NCI-H748 (cell line): ENCODE measurements at regions not wholly inside any gene's neighbourhood (a gene's known extent, or its start where the extent isn't known, plus 50 kb on each side); places are given as distances from the start of the nearest gene placed in this dataset.

Source experiments
- DNase-seq: peaks from one replicate; lab custom pipeline; 2025; ENCODE audit not compliant: unreplicated experiment; lab: John Stamatoyannopoulos, UW

DNA sequence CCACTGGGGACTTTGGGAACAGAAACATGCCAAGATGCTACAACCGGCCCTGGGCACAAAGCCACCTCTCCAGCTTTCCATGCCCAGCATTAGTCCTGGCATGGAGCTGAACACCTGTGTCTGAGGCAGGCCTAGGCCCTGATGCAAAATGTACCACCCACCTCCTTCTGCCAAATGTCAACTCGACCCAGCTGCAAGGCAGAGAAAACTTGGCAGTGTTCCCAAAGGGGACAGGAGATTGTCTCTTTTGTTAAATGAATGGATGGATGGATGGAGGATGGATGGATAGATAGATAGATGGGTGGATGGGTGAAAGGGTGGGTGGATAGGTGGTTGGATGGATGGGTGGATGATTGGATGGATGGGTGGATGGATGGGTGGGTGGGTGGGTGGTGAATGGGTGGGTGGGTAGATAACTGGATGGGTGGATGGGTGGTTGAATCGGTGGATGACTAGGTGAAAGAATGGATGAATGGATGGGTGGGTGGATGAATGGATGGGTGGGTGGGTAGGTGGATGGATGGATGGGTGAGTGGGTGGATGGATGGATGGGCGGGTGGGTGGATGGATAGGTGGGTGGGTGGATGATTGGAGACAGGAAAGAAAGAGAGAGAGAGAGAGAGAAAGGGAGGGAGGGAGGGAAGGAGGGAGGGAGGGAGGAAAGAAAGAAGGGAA, 73.4 kb upstream of the TNRC6C start:
- DNase-seq, result peak; percentile 33

DNA sequence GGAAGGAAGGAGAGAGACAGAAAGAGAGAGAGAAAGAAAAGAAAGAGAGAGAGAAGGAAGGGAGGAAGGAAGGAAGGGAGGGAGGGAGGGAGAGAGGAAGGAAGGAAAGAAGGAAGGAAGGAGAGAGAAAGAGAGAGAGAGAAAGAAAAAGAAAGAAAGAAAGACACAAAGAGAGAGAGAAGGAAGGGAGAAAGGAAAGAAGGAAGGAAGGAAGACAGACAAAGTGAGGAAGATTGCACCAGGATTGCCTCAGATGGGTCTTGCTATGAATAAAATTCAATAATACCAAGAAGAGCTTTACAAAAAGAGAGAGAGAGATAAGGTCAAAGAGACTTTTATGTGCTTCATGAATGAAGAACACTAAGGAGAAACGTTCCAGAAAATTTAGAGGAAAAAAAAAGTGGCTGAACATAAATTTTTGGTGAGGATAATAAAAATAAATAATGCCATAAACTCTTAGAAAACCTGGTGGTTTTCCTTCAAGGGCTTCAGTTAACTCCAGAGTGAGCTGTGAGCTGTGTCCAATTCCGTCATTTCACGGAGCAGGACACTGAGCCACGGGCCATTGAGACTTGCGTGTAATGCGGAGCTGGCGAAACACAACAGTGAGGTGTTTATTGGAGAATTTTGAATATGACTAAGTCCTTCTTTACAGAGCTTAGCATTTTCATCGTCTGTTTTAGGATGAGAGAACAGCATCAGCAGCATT, 72.7 kb upstream of the TNRC6C start:
- no peak for DNase-seq

DNA sequence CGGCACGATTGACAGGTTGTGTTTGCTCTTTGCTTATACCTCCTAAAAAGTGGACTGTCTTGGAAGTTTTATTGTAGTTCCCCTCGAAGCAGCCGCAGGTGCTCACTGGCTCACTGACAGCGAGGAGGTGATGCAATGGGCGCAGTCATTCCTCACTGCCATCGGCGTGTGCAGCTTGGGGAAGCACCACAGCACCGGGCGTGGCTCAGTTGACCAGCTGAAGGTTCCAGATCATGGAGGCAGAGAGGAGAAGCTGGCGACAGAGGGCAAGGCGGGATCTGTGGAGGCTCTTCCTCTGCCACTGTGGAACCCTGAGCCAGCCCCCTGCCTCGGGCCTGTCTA, 72.1 kb upstream of the TNRC6C start:
- DNase-seq, result no peak

DNA sequence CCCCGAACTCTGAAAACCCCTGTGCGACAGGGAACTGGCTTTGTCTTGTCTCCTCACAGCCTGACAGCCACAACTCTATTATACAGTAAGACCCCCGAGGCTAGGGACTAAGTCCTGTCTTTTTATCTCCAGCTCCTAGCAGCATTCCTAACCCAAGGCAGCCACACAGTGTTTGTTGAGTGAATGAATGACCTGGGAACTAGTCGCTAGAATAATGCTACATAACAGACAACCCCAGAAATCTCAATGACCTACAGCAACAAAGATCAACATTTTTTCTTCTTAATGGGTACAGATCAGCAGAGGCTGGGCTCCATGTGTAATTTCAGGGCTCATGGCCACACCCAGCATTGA, 71.4 kb upstream of the TNRC6C start:
- no peak for DNase-seq

DNA sequence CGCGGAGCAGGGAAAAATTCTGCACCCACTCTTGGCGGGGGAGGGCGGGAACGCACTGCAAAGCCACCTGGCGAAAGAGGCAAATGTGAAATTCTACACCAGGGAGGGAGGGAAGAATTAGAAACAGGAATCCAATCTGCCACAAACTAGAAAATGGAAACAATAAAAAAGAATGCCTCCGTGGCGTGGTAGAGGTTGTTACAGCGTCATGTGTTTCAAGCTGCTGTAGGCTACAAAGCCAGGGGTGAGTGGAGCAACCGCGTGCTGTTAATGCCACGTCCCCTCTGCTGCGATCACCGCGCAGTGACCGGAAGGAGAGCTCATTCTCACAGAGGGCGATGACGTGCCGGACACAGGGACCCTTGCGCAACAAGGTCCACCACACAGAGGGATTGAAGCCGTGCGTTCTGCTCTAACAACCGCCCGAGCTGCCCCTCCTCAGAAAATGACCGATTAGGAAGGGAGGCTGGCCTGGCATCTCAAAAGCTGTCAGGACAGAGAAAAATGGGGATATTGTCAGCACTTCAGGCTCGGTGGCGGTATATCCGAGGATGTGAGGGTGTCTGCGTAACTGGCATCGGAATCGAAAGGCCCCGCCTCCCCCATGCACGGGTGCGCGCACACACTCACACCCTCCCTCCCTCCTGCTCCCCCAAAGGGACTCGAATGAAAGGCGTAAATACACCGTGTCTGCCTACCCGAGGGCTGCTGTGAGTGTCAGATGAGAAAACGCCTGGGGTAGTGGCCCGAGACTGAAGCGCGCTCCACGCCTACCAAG, 70.8 kb upstream of the TNRC6C start:
- DNase-seq, result peak; percentile 79

DNA sequence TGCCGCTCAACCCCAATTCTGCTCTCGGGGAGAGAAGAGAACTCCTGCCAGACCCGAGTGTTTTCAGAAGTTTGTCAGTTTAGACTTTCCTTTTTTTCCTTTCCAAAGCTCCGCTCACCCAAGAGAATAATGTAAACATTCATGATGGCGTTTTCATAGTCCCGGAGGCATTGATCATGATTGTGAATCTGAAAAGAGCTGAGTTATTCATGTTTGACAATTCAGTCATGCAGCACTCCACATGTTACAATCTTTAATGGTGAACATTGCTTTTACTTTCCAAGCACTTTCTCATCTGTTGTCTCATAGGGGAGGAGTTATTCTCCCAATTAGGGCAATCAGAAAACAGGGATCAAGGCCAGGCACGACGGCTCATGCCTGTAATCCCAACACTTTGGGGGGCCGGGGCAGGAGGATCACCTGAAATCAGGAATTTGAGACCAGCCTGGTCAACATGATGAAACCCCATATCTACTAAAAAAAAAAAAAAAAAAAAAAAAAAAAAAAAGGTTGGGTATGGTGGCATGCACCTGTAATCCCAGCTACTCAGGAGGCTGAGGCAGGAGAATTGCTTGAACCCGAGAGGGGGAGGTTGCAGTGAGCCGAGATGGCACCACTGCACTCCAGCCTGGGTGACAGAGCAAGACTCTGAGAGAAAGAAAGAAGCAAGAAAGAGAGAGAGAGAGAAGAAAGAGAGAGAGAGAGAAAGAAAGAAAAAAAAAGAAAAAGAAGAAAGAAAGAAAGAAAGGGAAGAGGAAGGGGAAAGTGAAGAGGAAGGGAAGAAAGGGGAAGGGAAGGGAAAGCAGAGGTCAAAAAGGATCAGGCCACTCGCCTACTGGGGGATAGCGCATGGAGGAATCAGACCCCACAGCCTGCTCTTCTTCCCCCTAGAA, 70.0 kb upstream of the TNRC6C start:
- DNase-seq, result no peak

DNA sequence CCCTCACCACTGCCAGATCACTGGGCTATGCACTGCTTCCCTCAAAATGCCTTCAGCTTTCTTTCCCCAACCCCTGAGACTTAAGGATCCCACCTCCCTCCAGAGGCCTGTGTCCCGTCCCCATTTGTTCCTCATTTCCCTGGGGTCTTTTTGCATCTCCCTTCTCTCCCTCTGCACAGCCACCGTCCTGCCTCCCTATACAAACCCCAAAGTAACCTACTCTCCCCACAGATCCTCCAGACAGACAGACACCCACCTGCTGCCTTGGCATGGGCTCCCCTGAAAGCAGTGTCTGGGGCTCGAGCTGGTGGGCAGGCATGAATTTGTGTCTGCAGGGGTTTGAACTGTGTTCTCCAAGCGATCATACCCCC, 69.4 kb upstream of the TNRC6C start:
- DNase-seq, result no peak

DNA sequence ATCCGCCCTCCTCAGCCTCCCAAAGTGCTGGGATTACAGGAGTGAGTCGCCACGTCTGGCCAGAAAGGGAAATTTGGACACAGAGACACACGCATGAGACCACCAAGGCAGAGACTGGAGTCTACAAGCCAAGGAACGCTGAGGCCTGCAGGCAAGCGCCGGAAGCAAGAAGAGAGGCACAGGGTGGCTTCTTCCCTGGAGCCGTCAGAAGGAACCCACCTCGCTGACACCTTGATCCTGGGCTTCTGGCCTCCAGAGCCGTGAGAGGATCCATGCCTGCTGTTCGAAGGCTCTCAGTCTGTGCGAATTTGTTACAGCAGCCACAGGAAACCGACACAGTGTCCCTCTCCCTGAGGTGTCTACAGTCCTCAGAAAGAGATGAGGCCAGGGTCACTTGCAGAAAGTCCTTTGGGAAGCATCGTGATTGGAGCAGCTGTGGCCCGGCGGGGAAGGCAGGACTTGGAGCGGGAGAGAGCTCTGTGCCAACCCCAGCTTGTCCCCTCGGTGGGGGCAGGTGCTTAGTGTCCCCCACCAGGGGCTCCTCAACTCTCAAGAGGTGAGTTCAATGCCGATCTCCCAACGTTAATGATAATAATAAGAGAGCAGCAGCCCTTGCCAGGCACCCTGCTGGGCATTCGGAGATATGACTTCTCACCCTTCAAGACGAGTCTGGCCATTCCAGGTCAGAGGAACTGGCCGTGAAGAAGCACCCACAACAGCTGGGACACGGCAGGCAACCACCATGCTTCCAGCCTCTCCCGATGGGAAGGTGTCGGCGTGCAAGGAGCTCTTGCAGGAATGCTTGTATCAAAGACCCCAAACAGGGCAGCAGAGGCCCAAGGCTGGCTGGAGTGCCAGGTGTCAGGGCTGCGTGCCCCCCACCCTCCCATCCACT, 68.4 kb upstream of the TNRC6C start:
- no peak for DNase-seq

DNA sequence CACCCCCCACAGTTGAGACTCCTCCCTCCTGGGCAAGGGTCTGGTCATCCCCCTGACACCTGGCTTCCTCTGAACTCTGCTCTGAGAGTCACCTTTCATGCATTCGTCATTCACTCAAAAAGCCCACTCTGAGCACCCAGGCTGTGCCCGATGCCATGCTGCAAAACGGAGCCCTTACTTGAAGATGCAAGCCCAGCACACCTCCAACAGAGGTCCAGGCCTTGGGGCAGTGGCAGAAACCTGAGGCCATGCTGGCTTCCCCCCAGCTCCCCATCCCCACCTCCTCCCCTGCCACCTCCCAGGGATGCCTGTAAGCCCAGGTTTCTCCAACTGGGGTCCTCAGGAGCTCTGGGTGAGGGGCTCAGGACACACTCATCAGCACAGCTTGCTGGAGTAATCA, 67.7 kb upstream of the TNRC6C start:
- no peak for DNase-seq

DNA sequence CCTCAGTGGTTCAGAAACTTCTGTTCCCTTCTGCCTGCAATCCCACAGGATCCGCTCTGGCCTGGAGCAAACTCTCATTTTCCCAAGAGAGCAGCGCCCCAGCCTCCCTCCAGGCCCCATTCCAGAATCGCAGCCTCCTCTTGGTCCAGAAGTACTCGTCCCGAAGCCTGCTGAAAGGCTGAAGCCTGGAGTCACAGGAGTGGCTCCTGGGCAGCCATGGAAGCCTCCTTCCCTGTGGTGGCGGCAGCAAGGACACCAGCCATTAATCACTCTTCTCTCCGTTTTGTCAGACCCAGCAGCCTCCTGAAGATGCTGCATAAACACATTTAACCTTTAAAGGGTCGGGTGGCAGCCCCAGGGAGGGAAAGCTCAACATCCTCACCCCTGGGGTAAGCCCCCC, 66.9 kb upstream of the TNRC6C start:
- no peak for DNase-seq

DNA sequence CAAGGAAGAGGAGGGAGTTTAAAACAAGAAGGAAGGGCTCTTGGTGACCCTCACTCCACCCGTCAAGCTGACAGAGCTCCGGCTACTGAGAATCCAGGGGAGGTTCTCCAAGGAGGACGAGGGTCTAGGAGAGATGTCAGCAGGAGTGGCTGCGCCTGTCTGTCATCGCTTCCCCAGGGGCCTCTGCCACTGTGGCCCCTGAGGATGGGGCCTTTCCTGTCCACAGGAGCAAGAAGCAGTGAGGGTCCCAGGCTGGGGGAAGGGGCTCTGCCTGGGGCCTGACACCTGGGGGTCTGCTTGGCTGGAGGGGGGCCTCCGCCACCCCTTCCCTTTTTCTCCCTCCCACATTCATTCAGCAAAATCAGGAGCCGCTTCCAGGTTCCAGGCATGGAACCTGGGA, 66.5 kb upstream of the TNRC6C start:
- no peak for DNase-seq

DNA sequence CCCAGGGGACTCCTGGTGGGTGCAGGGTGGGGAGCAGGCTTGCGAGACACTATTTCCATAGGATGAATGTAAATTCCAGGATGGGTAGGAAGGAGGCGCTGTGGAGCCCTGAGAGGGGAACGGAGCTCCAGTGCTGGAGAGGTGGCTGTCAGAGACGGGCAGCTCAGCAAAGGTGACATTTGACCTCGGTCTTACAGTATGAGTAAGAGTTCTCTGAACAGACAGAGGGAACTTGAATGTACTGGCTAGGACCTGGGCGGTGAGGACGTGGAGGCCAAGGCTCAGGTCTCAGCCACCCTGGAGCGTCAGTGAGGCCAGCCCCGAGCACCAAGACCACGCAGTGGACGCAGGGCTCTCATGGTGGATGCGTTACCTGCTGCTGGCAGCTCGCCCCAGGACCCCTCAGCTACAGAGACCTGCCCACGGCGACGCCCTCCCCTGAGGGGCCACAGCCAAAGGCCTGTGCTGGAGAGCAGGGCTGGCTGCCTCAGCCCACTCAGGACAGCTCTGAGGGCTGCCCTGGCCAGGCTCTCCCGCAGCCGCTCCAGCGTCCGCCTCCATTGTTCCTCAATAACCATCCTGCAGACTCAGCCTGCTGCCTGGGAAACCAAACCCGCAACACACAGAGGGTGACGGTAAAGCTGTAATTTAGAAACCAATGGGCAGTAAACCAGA, 65.9 kb upstream of the TNRC6C start:
- DNase-seq, result peak; percentile 10

DNA sequence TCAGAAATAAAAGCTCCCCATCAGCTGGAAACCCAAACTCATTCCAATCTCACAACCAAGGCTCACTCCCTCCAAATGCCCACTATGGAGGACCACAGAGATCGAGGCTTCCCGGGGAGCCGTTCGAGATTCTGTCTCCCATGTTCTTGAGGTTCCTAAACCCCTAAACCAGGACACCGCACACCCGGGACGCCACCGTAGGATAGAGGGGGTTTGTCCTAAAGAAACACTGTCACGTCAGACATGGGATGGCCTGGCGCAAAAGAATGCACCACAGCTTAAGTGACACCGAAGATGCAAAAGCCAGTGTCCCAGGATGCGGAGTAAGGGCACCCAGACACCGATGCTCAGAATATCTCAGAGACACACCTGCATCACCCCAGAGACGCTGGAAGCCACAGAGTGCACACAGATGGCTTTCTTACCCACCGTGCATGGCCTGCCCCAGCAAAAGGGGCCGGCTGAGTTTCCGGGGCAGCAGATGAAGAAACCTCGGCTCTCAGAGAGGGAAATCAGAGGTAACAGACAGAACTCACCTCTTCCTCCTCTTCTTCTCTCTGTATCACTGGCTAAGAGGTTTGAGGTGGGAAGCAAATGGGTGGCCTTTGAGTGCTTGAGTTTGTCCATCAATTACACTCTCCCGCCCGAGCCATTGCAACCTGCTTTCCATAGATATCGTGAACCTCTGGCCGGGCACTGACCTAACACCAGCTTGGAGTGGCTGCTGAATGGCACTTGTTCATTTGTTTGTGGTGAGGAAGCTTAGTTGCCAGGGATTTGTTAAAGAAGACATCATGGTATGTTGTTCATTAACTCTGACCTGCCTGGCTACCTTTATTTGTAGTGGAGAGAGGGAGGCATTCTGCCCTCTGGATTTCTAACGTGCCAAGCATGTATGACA, 65.1 kb upstream of the TNRC6C start:
- no peak for DNase-seq

DNA sequence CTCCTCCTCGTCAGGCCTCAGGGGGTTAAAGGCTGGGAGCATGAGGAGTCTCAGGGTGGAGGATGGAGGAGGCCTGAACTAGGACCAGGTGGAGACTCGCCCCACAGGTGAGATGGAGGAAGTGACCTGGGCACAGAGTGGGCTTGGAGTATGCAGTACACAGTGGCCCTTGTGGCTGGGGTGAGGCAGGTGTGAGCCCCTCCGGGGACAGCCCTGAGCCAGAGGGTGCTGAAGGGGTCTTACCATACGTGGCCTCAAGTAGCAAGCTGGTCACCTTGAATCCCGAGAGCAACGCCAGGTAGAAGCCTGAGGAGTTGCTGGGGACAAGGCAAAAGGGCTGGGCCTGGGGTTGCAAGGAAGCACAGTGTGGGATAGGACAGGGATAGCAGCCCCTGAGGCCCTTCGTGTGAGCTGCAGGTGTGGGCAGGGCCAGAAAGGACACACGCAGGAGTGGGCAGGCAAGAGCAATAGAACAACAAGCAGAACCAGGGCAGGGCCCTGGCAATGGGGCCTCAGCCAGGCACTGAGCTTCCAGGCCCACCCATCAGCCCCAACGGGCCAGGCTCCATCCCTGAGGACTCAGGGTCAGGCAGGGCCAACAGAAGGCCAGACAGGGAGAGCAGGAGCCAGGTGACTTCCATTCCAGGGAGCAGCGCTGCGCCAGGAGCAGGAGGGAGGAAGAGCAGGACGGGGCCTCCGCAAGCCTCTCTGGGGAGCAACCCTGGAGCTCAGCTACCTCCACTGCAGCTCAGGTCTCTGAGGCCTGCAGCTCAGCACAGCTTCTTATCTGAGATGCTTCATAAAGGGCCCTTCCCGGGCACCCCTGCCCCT, 64.2 kb upstream of the TNRC6C start:
- no peak for DNase-seq

DNA sequence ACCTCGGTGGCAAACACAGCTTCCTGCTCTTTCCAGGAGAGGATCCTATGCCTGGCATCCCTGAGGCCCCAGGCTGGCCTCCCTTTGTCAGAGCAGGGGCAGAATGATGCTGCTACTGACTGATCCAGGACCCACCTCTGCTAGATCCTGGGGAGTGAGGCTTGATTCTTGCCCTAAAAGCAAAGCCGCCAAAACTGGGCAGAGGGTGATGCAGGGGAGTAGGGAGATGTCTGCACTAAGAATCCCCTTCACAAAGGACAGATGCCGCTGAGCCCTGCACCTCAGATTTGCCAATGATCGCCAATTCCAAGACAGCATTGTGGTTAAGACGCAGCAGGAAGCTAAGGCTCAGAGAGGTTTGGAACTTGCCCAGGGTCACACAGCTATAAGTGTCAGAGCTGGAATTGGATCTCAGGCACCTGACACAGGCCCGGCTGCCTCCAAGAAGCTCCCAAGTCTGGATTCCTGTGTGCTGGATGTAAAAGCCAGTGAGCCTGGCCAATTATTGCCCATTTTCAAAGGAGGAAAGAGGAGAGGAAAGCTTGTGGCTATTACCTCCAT, 60.7 kb upstream of the TNRC6C start:
- DNase-seq, result no peak

DNA sequence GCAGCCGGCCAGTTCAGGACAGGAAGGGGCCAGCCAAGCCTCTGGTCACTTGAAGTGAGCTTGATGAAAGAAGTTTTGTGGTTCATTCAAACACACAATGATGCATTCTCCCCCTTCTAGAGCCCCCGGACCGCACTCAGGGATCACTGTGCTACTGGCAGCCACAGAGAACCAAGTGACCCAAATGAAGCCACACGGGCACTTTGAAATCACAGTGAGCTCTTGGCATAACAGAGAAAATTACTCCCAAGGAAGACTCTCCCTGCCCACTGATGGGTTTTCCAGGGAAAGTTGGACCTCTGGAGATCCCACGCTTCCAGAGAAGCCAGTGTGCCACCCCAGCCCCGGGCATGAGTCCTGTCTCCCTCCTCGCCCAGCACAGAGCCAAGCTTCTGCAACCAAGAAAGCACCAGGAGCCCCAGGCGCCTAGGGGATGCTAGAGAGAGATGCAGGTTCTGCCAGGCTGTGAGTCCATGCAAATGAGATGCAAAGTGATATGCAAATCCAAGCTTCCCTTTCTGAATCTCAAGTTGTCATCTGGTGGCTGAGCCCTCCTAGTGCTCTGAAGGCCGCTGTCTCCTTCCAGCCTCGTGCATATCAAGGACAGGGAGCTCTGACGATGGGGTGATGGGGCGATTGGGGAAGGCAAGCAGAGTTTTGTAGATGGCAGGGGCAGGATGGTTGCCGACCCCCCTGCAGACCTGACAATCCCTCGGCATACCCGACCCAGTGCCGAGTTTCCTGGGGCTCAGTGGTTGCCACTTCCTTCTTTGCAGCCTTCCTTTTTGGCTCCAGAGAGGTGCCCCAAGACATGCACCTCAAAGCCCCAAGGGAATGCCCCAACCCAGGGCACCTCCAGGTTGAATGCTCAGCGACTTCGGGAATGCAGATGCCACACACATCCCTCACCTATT, 59.7 kb upstream of the TNRC6C start:
- no peak for DNase-seq

DNA sequence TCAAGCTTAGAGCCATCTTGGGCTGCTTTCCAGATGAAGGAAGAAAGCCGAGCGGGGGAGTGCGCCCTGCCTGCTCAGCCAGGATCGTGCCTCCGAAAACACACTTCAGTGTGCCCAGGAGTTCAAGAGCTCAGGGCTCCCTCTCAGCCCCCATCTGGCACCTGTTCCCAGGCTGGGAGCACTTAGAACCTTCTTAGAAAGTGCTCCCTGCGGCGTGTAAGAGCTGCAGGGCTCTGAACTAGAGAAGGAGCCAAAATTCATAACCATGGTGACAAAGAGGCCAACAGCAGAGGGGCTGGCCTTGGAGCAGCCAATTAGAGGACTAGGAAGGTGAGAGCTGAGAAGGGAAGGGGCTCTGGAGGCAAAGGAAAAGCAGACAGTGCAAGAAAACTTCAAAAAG, 59.0 kb upstream of the TNRC6C start:
- DNase-seq, result no peak
